ENCODE measurements at regions not wholly inside any gene's neighbourhood (a gene's known extent, or its start where the extent isn't known, plus 50 kb on each side); places are given as distances from the start of the nearest gene placed in this dataset.

DNA sequence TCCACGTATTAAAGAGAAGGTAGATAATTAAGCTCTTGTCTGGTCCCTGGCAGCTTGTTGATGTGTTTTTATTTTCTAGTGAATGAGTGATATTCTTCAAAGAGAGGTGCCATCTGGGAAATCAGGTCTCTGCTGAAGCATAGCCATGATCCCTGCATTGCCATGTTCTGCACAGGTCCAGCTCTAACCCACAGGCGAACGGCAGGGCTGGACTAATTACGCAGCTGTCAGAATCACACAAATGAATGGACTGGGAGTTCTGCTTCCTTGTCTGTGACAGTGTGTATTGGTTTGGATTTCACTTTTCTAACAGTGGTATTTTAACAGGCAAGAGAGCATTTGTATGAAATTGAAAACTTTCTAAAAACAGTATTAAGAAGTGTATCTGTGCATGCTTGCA lies 235.6 kb downstream of the FAT3 start:
- TF ChIP-seq, protein P1, sequence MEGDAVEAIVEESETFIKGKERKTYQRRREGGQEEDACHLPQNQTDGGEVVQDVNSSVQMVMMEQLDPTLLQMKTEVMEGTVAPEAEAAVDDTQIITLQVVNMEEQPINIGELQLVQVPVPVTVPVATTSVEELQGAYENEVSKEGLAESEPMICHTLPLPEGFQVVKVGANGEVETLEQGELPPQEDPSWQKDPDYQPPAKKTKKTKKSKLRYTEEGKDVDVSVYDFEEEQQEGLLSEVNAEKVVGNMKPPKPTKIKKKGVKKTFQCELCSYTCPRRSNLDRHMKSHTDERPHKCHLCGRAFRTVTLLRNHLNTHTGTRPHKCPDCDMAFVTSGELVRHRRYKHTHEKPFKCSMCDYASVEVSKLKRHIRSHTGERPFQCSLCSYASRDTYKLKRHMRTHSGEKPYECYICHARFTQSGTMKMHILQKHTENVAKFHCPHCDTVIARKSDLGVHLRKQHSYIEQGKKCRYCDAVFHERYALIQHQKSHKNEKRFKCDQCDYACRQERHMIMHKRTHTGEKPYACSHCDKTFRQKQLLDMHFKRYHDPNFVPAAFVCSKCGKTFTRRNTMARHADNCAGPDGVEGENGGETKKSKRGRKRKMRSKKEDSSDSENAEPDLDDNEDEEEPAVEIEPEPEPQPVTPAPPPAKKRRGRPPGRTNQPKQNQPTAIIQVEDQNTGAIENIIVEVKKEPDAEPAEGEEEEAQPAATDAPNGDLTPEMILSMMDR (IDR thresholded peaks at IDR 0.05; ENCODE audit: borderline replicate concordance, extremely low read depth, low read length, poor library complexity, severe bottlenecking): no peak
- no peak for TF ChIP-seq EZH2 (IDR thresholded peaks at IDR 0.05; ENCODE audit: borderline replicate concordance, low read depth, low read length, severe bottlenecking)
